G401 (cell line): ENCODE measurements at regions not wholly inside any gene's neighbourhood (a gene's known extent, or its start where the extent isn't known, plus 50 kb on each side); places are given as distances from the start of the nearest gene placed in this dataset.
A peak's percentile ranks its signal among the peaks of the same experiment; 100 is the strongest.

Source experiments
- DNase-seq: peaks from one replicate; pipeline ENCODE4 v3.0.0-alpha.2; 2015; ENCODE audit warnings: low spot score
- in situ Hi-C: cut with HindIII; loops from 2 replicates; pipeline ENCODE4 v1.10.0; 2016; ENCODE audit warnings: low sequenced_read_pairs, mixed read lengths

GRCh38 chr9:79928661-79929223 lies 357.0 kb downstream of the TLE4 start:
- peak; percentile 76 for DNase-seq
- in situ Hi-C loops, result no loop called here

GRCh38 chr9:79925326-79925725 lies 353.6 kb downstream of the TLE4 start:
- DNase-seq, result no peak
- in situ Hi-C loops, result no loop called here

- in situ Hi-C loops, result no loop called here
- no peak for DNase-seq
These were observed 353.1 kb downstream of the TLE4 start for GRCh38 chr9:79924836-79925235.

GRCh38 chr9:79917421-79917820 lies 345.7 kb downstream of the TLE4 start:
- DNase-seq, result peak; percentile 36
- in situ Hi-C loops, result no loop called here

GRCh38 chr9:79913867-79914266 lies 342.1 kb downstream of the TLE4 start:
- DNase-seq, result no peak
- in situ Hi-C loops, result no loop called here

GRCh38 chr9:79912318-79913070 lies 340.7 kb downstream of the TLE4 start:
- in situ Hi-C loops, result no loop called here
- DNase-seq, result no peak

GRCh38 chr9:79911724-79912123 lies 340.0 kb downstream of the TLE4 start:
- DNase-seq, result no peak
- in situ Hi-C loops, result no loop called here

GRCh38 chr9:79902825-79903600 lies 331.2 kb downstream of the TLE4 start:
- no peak for DNase-seq
- in situ Hi-C loops, result no loop called here

GRCh38 chr9:79900754-79901153 lies 329.0 kb downstream of the TLE4 start:
- DNase-seq, result no peak

GRCh38 chr9:79896390-79896980 lies 324.7 kb downstream of the TLE4 start:
- DNase-seq, result no peak
- in situ Hi-C loops, result no loop called here

More at GRCh38 chr9:79900754-79901153, 329.0 kb downstream of the TLE4 start:
- in situ Hi-C loops, result no loop called here

GRCh38 chr9:79895232-79895631 lies 323.5 kb downstream of the TLE4 start:
- no peak for DNase-seq
- in situ Hi-C loops, result no loop called here

GRCh38 chr9:79889369-79889768 lies 317.6 kb downstream of the TLE4 start:
- in situ Hi-C loops, result no loop called here
- DNase-seq, result no peak

GRCh38 chr9:79885093-79885857 lies 313.5 kb downstream of the TLE4 start:
- in situ Hi-C loops, result no loop called here
- DNase-seq, result no peak

- DNase-seq, result no peak
- in situ Hi-C loops, result no loop called here
These were observed 312.8 kb downstream of the TLE4 start for GRCh38 chr9:79884546-79884945.

- in situ Hi-C loops, result no loop called here
- no peak for DNase-seq
These were observed 311.4 kb downstream of the TLE4 start for GRCh38 chr9:79883073-79883645.

GRCh38 chr9:79880626-79881025 lies 308.9 kb downstream of the TLE4 start:
- DNase-seq, result no peak
- in situ Hi-C loops, result no loop called here

- in situ Hi-C loops, result no loop called here
- no peak for DNase-seq
These were observed 306.3 kb downstream of the TLE4 start for GRCh38 chr9:79877943-79878602.

GRCh38 chr9:79868567-79869189 lies 296.9 kb downstream of the TLE4 start:
- DNase-seq, result no peak
- in situ Hi-C loops, result no loop called here
